HG03460 (cell line): ENCODE measurements at regions not wholly inside any gene's neighbourhood (a gene's known extent, or its start where the extent isn't known, plus 50 kb on each side); places are given as distances from the start of the nearest gene placed in this dataset.
"Not testable (repeated sequence)": the region's sequence is repeated elsewhere in the genome, so short reads cannot be mapped to it uniquely, and the experiment has no call there.

Experiments used
- ATAC-seq: cut with Tn5 transposase; IDR thresholded peaks from one replicate; pipeline ENCODE4 v1.9.1; 2021; ENCODE audit not compliant: unreplicated experiment

DNA sequence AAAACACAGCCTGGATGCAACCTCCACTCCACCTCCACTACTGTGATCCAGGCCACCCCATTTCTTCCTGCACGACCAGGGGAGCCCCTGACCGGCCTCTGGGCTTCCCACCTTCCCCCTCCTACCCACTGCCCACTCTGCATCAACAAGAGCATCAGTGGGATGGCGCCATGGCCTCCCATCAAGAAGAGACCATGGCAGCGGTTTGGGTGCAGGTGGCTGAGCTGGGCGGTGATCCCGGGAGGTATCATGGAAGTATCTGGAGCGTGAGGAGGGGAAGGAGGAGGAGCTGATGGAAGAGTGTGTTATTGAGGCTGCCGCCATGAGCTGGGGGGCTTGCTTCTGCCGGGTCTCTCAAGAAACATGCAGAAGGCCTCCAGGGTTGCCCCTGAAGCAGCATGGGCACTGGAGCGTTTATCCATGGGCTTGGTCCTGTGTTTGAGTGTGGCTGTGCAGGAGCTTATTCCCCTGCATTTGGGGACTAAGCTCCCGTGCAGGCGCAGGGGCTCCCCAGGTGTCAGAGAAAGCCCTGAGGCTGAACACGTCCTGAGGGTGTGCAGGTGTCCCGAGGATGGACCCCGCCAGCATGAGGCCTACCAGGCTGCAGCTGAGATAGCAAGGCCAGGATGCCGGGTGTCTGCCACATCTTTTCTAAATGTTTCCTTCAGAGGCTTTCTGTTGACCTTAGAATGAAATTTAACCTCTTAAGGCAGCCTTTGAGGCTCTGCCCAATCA lies 99.2 kb upstream of the PCBD1 start:
- no peak for ATAC-seq

DNA sequence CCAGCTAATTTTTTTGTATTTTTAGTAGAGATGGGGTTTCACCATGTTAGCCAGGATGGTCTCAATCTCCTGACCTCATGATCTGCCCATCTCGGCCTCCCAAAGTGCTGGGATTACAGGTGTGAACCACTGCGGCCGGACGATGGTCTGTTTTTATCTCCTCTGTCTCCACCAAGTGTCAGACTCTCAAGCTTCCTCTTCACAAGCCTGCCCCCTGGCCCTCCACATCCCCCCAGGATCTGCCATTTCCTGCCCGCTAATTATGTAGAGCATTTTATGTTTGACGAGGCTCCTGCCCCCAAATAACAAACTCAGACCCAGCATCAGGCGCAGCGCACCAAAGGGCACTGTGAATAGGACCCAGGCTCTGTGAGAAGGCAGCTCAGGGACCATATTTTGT lies 101.8 kb upstream of the PCBD1 start:
- ATAC-seq, result not testable (repeated sequence)

- ATAC-seq, result no peak
These were observed 102.3 kb upstream of the PCBD1 start for GRCh38 chr10:70990681-70991080.

DNA sequence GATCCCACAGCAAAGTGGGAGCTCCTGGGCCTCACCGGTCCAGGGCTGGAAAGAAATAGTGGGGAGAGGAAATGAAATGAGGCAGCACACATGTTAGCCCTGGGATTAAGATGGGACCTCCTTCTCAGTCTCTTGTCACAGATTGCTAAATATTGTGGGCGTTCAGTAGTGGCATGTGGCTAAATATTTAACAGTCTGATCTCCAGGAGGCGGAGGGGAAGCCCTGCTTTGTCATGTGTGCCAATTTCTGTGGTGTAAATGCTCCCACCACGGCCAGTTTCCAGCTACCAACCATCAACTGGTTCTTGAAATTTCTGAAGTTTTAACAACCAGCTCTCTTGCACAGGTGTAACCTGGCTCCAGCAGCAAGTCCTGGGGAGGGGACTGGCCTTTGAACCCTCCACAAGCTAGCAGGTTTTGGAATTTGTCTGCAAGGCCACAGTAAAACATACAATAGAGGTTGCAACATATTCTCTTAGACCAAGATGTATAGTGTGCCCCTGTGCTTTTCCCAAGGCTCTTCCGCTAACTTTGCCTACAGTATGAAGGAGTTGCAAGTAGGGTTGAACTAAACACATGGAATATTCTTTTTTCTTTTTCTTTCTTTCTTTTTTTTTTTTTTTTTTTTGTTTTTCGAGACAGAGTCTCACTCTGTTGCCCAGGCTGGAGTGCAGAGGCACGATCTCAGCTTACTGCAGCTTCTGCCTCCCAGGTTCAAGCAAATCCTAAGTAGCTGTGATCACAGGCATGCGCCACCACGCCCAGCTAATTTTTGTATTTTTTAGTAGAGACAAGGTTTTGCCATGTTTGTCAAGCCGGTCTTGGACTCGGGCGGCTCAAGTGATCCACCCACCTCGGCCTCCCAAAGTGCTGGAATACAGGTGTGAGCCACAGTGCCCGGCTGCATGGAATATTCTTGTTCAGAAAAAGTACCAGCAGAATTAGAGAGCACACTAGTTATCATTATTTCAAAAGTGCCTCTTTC lies 103.1 kb upstream of the PCBD1 start:
- ATAC-seq, result no peak

DNA sequence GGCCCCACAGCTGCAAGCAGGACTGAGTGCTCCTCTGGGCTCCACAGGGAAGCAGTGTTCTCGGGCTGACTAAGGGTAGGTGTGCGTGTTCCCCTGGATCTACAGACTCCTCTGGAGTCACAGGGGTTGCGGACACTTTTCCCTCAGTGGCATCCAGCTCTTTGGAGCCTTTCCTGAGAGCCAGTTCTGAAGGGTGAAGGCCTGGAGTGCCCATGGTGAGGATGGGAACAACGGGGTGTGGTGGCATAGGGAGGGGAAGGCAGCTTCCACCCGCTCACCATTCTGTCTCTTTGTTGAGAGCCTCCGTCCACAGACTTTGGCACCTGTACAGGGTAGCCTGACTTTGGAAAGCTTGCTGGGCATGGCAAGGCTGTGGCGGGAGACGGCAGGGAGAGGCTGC lies 104.1 kb upstream of the PCBD1 start:
- no peak for ATAC-seq

- ATAC-seq, result no peak
These were observed 104.7 kb upstream of the PCBD1 start for GRCh38 chr10:70993051-70993450.

- no peak for ATAC-seq
These were observed 108.2 kb upstream of the PCBD1 start for GRCh38 chr10:70996549-70996948.

GRCh38 chr10:70997236-70997635 lies 108.9 kb upstream of the PCBD1 start:
- ATAC-seq, result no peak

DNA sequence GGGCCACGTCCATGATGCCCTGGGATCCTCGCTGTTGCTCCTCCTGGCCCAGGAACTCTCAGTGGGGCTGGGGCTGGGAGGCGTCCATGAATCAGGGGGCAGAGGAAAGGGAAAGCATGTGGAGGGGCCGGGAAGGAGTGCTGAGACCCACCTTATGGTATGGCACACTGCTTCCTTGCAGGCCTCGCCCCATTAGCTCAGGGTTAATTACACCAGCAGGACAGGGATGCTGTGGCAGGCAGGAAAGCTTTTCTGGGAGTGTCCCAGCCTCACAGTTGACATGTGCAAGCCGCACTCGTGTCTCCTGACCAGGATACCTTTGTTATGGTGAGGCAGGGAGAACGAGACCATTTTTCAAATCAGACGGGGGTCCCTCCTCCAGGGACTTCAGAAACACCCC lies 109.7 kb upstream of the PCBD1 start:
- ATAC-seq, result no peak

DNA sequence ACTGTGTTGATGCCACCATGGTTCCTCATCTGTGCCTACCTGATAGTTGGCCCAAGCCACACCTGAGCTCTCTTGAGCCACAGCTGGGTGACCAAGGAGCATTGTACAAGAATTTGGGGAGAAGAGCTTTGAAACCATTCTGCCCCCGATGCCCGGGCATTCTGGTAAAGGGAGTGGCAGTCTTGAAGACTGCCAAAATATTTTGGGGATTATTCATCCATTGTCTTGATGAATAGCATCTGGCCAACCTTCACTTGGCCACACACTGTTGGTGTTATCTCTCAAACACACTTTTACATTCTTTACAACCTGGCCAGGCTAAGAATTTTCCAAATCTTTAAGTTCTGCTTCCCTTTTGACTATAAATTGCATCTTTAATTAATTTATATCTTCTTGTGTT lies 113.1 kb upstream of the PCBD1 start:
- ATAC-seq, result no peak

DNA sequence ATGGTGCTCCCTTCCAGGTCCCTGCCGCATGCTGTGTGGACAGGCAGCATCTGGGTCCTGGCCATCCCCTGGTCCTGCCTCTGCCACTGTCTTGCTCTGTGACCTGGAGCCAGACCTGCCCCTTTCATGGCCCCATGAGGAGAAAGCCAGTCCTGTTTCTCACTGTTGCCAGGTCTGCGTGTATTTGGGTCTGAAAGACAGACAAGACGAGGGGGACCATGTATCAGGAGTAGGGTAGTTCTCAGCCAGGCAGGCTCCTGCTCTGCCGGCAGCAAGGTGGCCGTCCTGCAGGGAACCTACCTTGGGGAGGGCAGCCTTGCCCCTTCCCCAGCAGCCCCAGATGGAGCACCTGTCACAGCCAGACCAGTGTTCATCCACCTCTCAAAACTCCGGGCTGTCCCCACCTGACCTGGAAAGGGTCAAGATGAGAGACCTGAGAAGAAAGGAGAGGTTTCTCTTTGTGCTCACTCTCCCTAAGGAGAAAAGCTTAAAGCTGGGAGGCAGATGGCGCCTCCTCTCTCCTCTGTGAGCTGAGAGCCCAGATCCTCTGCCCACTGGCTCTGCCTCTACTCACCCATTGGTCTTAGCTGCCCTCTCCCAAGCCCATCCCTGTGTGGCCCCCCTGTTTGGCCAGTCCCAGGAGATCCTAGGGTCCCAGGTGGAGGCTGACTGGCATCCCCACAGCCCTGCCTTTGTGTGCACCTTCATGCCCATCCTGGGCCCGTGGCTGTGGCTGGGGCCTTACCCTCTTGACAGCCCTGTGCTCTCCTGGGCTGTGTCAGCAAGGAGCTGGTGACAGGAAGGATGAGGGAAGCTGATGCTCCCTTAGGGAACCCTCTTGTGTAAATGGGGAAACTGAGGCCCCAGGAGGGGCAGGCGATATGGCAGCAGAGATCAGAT lies 116.1 kb upstream of the PCBD1 start:
- no peak for ATAC-seq

- no peak for ATAC-seq
These were observed 117.3 kb upstream of the PCBD1 start for GRCh38 chr10:71005337-71006305.

- ATAC-seq, result no peak
These were observed 118.1 kb upstream of the PCBD1 start for GRCh38 chr10:71006506-71006905.

GRCh38 chr10:71007516-71007915 lies 119.2 kb upstream of the PCBD1 start:
- no peak for ATAC-seq

DNA sequence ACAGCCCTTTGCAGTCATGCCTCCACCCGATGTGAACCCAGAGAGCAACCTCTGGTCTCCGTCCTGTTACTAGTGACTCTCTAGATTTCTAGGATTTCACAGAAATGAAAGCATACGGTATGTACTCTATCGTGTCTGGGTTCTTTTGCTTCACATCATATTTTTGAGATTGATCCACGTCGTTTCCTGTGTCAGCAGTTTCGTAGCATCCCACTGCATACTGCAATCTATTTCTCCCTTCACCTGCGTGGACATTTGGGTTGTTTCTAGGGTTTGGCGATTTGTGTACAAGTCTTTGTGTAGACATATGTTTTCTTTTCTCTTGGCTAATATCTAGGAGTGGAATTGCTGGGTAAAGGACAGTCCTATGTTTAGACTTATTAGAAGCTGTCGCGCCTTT lies 119.8 kb upstream of the PCBD1 start:
- ATAC-seq, result no peak

- no peak for ATAC-seq
These were observed 120.8 kb upstream of the PCBD1 start for GRCh38 chr10:71009126-71009525.

DNA sequence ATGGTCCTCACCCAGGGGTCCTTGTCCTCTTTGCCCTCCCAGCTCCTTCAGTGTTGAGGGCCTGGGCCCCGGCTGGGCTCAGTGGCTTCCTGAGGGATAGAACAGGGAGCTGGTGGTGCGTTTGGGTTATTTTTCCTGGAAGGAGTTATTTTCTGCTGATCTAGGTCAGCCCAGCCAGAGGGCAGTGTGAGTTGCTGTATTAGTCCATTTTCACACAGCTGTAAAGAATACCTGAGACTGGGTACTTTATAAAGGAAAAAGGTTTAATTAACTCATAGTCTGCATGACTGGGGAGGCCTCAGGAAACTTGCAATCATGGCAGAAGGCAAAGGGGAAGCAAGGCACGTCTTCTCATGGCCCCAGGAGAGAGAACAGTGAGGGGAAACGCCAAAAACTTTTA lies 122.4 kb upstream of the PCBD1 start:
- no peak for ATAC-seq

GRCh38 chr10:71011141-71011540 lies 122.8 kb upstream of the PCBD1 start:
- no peak for ATAC-seq

- no peak for ATAC-seq
These were observed 125.8 kb upstream of the PCBD1 start for GRCh38 chr10:71014021-71014805.
